HG03139 (cell line): ENCODE measurements at regions not wholly inside any gene's neighbourhood (a gene's known extent, or its start where the extent isn't known, plus 50 kb on each side); places are given as distances from the start of the nearest gene placed in this dataset.
"Not testable (repeated sequence)": the region's sequence is repeated elsewhere in the genome, so short reads cannot be mapped to it uniquely, and the experiment has no call there.

Experiments
- ATAC-seq: cut with Tn5 transposase; IDR thresholded peaks from one replicate; pipeline ENCODE4 v1.9.1; 2021; ENCODE audit not compliant: unreplicated experiment

DNA sequence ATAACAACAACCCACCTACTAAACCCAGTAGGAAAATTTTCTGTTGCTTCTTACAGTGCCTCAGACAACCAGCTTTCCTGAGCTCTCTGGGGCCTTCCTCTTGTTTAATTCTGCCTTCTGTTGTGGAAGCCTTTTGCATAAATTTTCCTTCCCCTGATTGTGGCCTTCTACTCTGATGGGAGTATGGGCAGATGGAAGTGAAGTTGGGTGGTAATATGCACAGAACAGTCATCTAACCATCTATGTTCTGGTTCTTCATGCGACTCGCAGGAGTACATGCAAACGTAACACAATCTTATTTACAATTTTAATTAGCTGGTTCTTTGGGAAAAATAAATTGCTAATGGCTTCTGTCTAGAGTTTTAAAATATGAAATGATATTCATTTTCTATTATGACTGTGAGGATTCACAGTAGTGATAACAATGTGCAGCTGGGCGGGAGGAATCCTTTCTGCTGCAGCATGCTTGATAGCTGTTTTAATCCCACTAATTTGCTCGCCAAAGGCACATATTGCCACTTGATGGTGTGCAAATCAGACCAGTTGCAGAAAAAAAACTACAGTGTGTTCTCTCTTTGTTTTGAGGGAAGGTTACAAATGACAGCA is 311.5 kb upstream of the ROPN1 start:
- ATAC-seq, result no peak

GRCh38 chr3:124306665-124307064 is 314.7 kb upstream of the ROPN1 start:
- ATAC-seq, result no peak

DNA sequence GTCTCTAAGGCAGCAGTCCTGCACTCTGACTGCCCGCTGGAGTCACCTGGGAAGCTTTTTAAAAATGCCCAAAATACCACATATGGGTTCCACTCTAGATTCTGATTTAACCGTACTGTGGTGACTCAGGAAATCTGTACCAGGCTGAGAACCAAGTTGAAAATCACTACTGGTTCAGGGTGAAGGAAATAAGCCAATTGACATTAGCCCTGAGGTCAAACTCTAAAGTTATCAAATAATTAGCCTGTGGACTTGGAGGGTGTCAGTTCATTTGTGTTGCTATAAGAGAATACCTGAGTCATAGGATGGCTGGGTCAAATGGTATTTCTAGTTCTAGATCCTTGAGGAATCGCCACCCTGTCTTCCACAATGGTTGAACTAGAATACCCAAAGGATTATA is 321.7 kb upstream of the ROPN1 start:
- no peak for ATAC-seq

GRCh38 chr3:124315215-124316033 is 323.5 kb upstream of the ROPN1 start:
- no peak for ATAC-seq

- no peak for ATAC-seq
These were observed 324.0 kb upstream of the ROPN1 start for GRCh38 chr3:124316034-124316287.

DNA sequence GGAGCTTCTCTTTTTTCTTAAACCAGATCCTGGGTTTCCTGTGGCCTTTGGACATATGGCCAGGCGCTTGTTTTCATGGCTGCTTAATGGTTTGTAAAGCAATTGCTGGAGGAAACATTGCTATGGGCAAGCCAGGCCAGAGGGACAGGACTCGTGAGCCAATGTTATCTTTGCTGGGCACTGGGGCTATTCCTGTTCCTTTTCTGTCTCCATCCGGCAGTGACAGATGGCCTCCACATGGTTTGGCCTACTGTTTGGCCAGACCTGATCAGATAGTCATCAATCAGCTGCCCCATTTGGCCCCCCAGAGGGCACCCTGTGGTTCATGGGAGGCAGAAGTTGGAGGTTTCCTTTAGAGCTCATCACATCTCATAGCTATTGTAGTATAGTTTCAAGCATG is 326.1 kb upstream of the ROPN1 start:
- ATAC-seq, result no peak

- no peak for ATAC-seq
These were observed 326.7 kb upstream of the ROPN1 start for GRCh38 chr3:124318656-124319055.

DNA sequence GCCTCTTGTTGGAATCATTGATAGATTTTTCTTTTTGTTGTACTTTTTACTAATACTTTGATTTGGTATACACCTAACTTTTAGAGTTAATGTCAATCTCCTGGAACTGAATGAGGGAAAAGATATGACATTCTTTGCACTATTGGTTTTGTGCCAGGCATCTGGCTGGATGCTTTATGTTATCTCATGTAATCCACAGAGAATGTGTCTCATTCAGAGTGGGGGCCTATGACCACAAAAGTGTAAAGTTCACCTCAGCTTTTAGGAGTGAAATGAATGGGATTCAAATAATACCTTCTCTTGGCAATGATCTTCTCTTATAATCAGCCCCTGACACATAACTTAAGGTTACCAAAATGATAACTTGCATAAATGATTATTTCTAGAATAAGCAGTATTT is 329.1 kb upstream of the ROPN1 start:
- no peak for ATAC-seq

DNA sequence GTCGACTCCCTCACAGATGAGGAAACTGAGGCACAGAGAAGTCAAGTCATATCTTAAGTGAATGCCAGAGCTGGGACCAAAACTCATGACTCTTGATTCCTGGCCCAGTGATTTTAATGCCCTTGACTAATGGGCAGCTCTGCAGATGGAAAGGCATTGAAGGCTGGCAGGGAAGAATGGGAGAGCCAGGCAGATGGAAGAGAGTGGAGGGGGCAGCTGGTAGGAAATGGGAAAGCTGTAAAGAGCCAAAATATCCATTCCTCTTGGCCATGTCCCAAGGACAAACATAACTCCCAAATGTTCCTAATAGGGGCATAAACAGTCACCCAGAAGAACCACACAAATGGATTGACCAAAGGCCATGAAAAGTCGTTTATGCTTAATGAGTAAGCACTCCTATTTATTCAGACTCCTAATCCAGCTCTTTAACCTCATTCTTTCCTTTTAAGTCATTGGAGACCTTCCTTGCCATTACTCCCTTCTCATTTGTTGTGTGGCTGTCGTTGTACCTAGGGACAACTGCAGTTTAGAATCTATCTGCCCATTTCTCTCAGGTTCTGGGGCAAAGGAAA is 330.5 kb upstream of the ROPN1 start:
- no peak for ATAC-seq

- no peak for ATAC-seq
These were observed 331.0 kb upstream of the ROPN1 start for GRCh38 chr3:124322966-124323365.

GRCh38 chr3:124325248-124325647 is 333.3 kb upstream of the ROPN1 start:
- no peak for ATAC-seq

GRCh38 chr3:124329723-124330122 is 337.8 kb upstream of the ROPN1 start:
- ATAC-seq, result no peak

- ATAC-seq, result no peak
These were observed 342.2 kb upstream of the ROPN1 start for GRCh38 chr3:124333931-124334640.

- ATAC-seq, result no peak
These were observed 344.2 kb upstream of the ROPN1 start for GRCh38 chr3:124336067-124336656.

DNA sequence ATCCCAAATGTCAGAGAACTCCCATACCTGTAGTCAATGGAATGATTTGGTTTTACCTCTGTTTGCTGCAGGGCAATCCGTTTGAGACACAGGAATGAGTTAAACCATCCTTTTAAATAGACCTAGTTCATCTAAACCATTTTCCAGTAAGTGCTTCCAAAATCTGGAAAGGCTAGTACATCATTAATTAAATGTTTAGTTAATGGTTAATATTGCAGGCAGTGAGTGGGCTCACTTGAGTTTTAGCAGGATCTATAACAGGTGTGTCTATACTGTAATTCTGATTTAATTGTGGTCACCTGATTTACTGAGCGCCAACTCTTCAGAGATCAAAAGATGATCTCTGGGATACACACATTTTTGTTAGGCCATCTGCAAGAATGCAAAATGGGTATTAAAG is 353.9 kb upstream of the ROPN1 start:
- no peak for ATAC-seq

GRCh38 chr3:124346487-124346886 is 354.6 kb upstream of the ROPN1 start:
- no peak for ATAC-seq

- ATAC-seq, result no peak
These were observed 355.5 kb upstream of the ROPN1 start for GRCh38 chr3:124347418-124347817.

DNA sequence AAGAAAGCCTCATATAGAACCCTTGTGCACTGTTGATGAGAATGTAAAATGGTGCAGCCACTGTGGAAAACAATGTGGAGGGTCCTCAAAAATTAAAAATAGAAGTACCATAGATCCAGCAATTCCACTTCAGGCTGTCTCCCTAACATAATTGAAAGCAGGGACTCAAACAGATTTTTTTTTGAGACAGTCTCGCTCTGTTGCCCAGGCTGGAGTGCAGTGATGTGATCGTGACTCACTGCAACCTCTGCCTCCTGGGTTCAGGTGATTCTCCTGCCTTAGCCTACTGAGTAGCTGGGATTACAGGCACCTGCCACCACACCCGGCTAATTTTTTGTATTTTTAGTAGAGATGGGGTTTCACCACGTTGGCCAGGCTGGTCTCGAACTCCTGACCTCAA is 356.6 kb upstream of the ROPN1 start:
- ATAC-seq, result not testable (repeated sequence)

DNA sequence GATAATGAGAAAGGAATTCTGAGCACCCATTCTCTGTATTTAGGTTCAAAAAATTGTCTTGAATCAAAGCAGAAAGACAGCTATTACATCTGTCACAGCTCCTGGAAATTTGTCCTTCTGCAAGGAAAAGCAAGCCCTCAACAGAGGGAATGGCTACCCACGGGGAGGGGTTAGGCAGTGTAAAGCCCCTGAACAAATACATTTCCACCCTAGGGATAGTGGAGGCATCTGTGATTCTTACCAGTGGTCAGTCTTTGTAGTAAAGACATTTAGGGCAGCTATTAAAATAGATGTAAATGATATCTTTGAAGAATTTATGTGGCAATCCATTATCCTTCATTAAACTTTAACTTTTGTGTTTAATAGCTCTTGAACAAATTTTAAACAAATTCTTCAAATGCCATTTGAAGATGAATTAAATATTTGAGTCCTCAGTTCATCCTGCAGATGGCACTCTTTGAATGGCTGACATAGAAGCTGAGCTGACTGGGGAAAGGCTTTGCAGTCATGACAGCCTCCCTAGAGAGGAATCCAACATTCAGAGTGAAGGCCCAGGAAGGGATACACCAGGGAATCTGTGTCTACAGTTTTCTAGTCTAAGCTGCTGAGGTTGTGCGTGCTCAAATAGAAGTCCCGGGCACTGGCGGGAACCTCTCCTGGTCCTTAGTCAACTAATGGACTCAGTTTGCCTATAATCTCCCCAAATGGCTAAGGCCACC is 359.7 kb upstream of the ROPN1 start:
- no peak for ATAC-seq

- no peak for ATAC-seq
These were observed 360.2 kb upstream of the ROPN1 start for GRCh38 chr3:124352149-124352539.

GRCh38 chr3:124353691-124354090 is 361.8 kb upstream of the ROPN1 start:
- no peak for ATAC-seq
